ENCODE measurements at regions not wholly inside any gene's neighbourhood (a gene's known extent, or its start where the extent isn't known, plus 50 kb on each side); places are given as distances from the start of the nearest gene placed in this dataset.

DNA sequence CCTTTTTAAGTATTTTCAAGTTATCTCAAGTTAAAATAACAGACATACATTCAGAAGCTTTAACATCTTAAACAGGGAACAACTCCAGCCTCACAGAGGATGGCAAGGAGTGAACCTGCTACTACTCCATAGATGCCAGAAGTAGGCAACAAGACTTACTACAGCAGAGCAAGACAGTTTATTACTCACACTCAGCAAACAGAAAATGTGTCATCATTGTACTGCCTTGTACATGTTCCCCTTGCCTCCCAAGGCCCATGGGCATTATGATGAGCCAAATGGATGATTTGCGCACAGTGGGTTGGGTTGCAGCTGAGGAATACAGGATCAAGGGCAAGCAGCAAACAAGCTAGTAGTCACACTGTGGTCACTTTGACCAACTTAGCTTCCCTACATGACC is 80.6 kb upstream of the VRK2 start:
- Histone ChIP-seq H3K4ac (replicated peaks; ENCODE audit: insufficient read length, low read depth, low read length) (no peak overlapping the region), H3K23me2 (ENCODE audit: low read depth, low read length) (no peaks in the 10 kb centered on the region; the same call in 1 of the 2 replicates), H3K27me3 (replicated peaks in 1 of 4; ENCODE audit: control insufficient read depth in 3 of 4, extremely low read depth in 1 of 4, insufficient read depth in 3 of 4, low read length in 3 of 4) (no peaks in the 10 kb centered on the region), H3K9ac (replicated peaks in 1 of 4; ENCODE audit: extremely low read depth in 1 of 4, low read depth in 3 of 4, low read length in 3 of 4) (no peak overlapping the region), H3K27ac (ENCODE audit: low read depth, low read length) (no peak overlapping the region), H2AK5ac (ENCODE audit: low read depth, low read length) (no peak overlapping the region), H3K79me2 (ENCODE audit: control insufficient read depth in 1 of 2, insufficient read depth in 2 of 2, low read length in 2 of 2) (no peaks in the 10 kb centered on the region), H3K9me3 (ENCODE audit: insufficient read depth in 2 of 2, low read depth in 1 of 2, low read length in 1 of 2) (no peaks in the 10 kb centered on the region), H3K18ac (ENCODE audit: extremely low read depth, low read length) (no peak overlapping the region), H4K91ac (replicated peaks; ENCODE audit: insufficient read length, low read length) (peak overlapping the region; percentile 27), H3K79me1 (ENCODE audit: low read depth, low read length) (no peaks in the 10 kb centered on the region), H2BK120ac (replicated peaks; ENCODE audit: low read depth, low read length) (no peak overlapping the region), H4K5ac (ENCODE audit: insufficient read length, low read depth, low read length) (no peak overlapping the region), H2BK15ac (ENCODE audit: low read length) (0 out of 2 replicates have a peak overlapping the region, but pooled peaks have one; percentile 88), H3K4me3 (ENCODE audit: extremely low read depth in 1 of 4, insufficient read depth in 2 of 4, low read depth in 3 of 4, low read length in 4 of 4) (no peak overlapping the region), H4K20me1 (replicated peaks in 1 of 2; ENCODE audit: control insufficient read depth in 1 of 2, insufficient read depth in 2 of 2, low read length in 2 of 2) (no peaks in the 10 kb centered on the region), H3K4me1 (replicated peaks in 1 of 4; ENCODE audit: control insufficient read depth in 3 of 4, insufficient read depth in 4 of 4, low read length in 3 of 4) (peaks cover 0 to 4% (median 1%) of the 10 kb centered on the region in 4 experiments; a peak in 2 of 7 replicates), H2BK5ac (ENCODE audit: low read depth, low read length) (peak overlapping the region; percentile 32; the same call in 1 of the 2 replicates), H3K4me2 (ENCODE audit: insufficient read depth in 1 of 2, low read depth in 2 of 2, low read length in 2 of 2) (no peak overlapping the region), H2BK12ac (ENCODE audit: low read depth, low read length) (peak overlapping the region; percentile 30; the same call in 1 of the 2 replicates), H2AFZ (ENCODE audit: low read length) (no peak overlapping the region), H4K8ac (ENCODE audit: extremely low read depth, insufficient read depth, low read length) (no peak overlapping the region), H3K36me3 (ENCODE audit: control insufficient read depth in 2 of 4, insufficient read depth in 4 of 4, low read length in 3 of 4) (no peaks in the 10 kb centered on the region), H3K56ac (replicated peaks; ENCODE audit: insufficient read length, low read depth, low read length) (no peak overlapping the region), H2BK20ac (ENCODE audit: low read length) (no peak overlapping the region), H3K14ac (ENCODE audit: insufficient read length) (no peak overlapping the region), H3K23ac (ENCODE audit: insufficient read length) (no peak overlapping the region)
- TF ChIP-seq JUN (IDR thresholded peaks at IDR 0.05; ENCODE audit: low read depth, low read length), result no peak
- DNase-seq (ENCODE audit: low read depth in 1 of 2, low spot score in 2 of 2) (no peak), FAIRE-seq (no peak)
- POLR2A ChIA-PET (ENCODE audit: partially characterized antibody), result no interaction called here
- WGBS, 2 experiments (ENCODE audit: extremely low coverage in 1 of 2, insufficient coverage in 1 of 2, insufficient read length in 1 of 2, insufficient replicate concordance in 2 of 2, low coverage in 1 of 2, low lambda C conversion rate in 2 of 2, missing lambda C conversion rate in 1 of 2), result 89% methylated on average over 1 of the region's 1 CpG; no CpG with 5 or more reads in 1 of the 2 experiments
- CTCF ChIA-PET (ENCODE audit: partially characterized antibody), result no interaction called here

Measured in H1 (cell line).